ENCODE measurements at regions not wholly inside any gene's neighbourhood (a gene's known extent, or its start where the extent isn't known, plus 50 kb on each side); places are given as distances from the start of the nearest gene placed in this dataset.
A peak's percentile ranks its signal among the peaks of the same experiment; 100 is the strongest.

DNA sequence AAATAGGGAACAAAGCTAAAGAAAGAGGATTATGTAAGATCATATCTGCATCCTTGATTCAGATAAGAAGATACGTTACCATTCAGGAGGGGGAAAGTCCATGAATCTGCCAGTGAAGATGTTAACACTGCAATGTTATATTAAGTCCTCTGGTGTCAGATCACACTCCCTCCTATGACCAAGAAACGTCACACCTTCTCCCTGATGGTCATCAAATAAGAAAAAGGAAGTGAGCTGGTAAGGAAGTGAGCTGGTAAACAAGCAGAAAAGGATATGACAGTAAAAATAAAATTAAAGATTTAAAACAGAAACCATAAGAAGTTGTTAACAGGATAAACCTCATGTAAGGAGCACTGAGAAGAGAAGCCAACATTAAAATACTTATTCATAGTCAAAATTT lies 340.2 kb downstream of the SEC23A start:
- DNase-seq (ENCODE audit: low read depth in 2 of 2) = no peak
- no peaks in the 10 kb centered on the region for H3K4me1 ChIP-seq (ENCODE audit: control insufficient read depth, extremely low read depth, insufficient read depth, low read length)
- no peaks in the 10 kb centered on the region for H3K9me3 ChIP-seq (ENCODE audit: control insufficient read depth, insufficient read depth, low read depth, low read length)
- no peaks in the 10 kb centered on the region for H3K27me3 ChIP-seq (ENCODE audit: control insufficient read depth, insufficient read depth, low read length)
- H4K20me1 ChIP-seq (ENCODE audit: control insufficient read depth, extremely low read depth, insufficient read depth, low read length) = no peaks in the 10 kb centered on the region
- H3K9ac ChIP-seq (ENCODE audit: insufficient read depth, low read length) = no peak overlapping the region
- H3K36me3 ChIP-seq (ENCODE audit: control insufficient read depth, insufficient read depth, low read length) = no peaks in the 10 kb centered on the region
- H3K4me2 ChIP-seq (ENCODE audit: extremely low read depth, insufficient read depth, low read length) = no peak overlapping the region
- no peak overlapping the region for H3K4me3 ChIP-seq (replicated peaks in 1 of 4; ENCODE audit: control extremely low read depth in 1 of 4, insufficient read depth in 1 of 4, low read depth in 3 of 4, low read length in 4 of 4)
- H2AFZ ChIP-seq (ENCODE audit: low read length) = no peak overlapping the region
- no peaks in the 10 kb centered on the region for H3K79me2 ChIP-seq (ENCODE audit: control insufficient read depth, insufficient read depth, low read length)
- TF ChIP-seq EZH2 (IDR thresholded peaks at IDR 0.05; ENCODE audit: low read length, missing control alignments) = no peak
- TF ChIP-seq, protein P1, sequence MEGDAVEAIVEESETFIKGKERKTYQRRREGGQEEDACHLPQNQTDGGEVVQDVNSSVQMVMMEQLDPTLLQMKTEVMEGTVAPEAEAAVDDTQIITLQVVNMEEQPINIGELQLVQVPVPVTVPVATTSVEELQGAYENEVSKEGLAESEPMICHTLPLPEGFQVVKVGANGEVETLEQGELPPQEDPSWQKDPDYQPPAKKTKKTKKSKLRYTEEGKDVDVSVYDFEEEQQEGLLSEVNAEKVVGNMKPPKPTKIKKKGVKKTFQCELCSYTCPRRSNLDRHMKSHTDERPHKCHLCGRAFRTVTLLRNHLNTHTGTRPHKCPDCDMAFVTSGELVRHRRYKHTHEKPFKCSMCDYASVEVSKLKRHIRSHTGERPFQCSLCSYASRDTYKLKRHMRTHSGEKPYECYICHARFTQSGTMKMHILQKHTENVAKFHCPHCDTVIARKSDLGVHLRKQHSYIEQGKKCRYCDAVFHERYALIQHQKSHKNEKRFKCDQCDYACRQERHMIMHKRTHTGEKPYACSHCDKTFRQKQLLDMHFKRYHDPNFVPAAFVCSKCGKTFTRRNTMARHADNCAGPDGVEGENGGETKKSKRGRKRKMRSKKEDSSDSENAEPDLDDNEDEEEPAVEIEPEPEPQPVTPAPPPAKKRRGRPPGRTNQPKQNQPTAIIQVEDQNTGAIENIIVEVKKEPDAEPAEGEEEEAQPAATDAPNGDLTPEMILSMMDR (conservative IDR thresholded peaks at IDR 0.05 in 1 of 2, IDR thresholded peaks at IDR 0.05 in 1 of 2; ENCODE audit: low read depth in 1 of 2, low read length in 2 of 2) = no peak
- H3K27ac ChIP-seq (ENCODE audit: insufficient read depth, low read length) = no peak overlapping the region

DNA sequence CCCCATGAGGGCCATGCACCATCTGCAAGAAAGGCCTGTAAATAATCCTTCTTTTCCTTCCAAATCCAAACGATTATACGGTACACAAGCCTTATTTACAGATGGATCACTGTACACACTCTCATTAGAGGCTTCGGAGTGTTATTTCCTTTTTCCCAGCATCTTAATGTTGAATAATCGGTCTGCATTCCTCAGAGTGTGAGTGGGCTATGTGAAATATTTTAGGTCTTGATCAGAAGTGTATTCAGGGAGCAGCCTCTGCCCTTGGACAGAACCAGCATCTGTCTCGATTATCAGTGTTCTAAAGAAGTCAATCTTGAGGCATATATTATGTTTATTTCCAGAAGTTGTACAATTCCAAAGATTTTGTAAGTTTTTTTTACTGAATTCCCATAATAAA lies 340.6 kb downstream of the SEC23A start:
- Histone ChIP-seq H4K20me1 (ENCODE audit: control insufficient read depth, extremely low read depth, insufficient read depth, low read length) (no peaks in the 10 kb centered on the region), H3K27ac (ENCODE audit: insufficient read depth, low read length) (no peak overlapping the region), H3K4me2 (ENCODE audit: extremely low read depth, insufficient read depth, low read length) (no peak overlapping the region), H2AFZ (ENCODE audit: low read length) (no peak overlapping the region), H3K79me2 (ENCODE audit: control insufficient read depth, insufficient read depth, low read length) (no peaks in the 10 kb centered on the region), H3K36me3 (ENCODE audit: control insufficient read depth, insufficient read depth, low read length) (no peaks in the 10 kb centered on the region), H3K9me3 (ENCODE audit: control insufficient read depth, insufficient read depth, low read depth, low read length) (no peaks in the 10 kb centered on the region), H3K9ac (ENCODE audit: insufficient read depth, low read length) (no peak overlapping the region), H3K27me3 (ENCODE audit: control insufficient read depth, insufficient read depth, low read length) (no peaks in the 10 kb centered on the region), H3K4me3 (replicated peaks in 1 of 4; ENCODE audit: control extremely low read depth in 1 of 4, insufficient read depth in 1 of 4, low read depth in 3 of 4, low read length in 4 of 4) (no peak overlapping the region), H3K4me1 (ENCODE audit: control insufficient read depth, extremely low read depth, insufficient read depth, low read length) (no peaks in the 10 kb centered on the region)
- DNase-seq (ENCODE audit: low read depth in 2 of 2) = peak in 1 of 2 donors; percentile 39
- TF ChIP-seq, protein P1 (conservative IDR thresholded peaks at IDR 0.05 in 1 of 2, IDR thresholded peaks at IDR 0.05 in 1 of 2; ENCODE audit: low read depth in 1 of 2, low read length in 2 of 2) = no peak
- TF ChIP-seq EZH2 (IDR thresholded peaks at IDR 0.05; ENCODE audit: low read length, missing control alignments) = no peak

DNA sequence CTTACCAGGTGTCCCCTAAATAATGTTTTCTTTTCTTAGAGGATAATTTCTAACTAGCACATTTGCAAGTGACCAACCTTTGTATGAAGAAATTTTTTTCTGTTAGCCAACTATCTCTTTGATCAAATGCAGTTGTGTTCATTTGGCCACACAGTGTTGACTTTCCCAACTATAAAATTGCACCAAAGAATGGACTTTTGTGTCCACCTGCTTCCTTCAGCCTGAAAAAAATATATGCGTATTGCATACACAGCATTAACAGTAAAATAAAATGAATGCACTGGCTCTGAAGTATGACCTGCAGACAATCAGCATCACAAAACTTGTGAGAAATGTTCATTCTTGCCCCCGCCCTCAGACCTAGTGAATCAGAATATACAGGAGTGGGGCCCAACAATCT lies 342.0 kb downstream of the SEC23A start:
- Histone ChIP-seq H3K4me1 (ENCODE audit: control insufficient read depth, extremely low read depth, insufficient read depth, low read length) (no peaks in the 10 kb centered on the region), H3K36me3 (ENCODE audit: control insufficient read depth, insufficient read depth, low read length) (no peaks in the 10 kb centered on the region), H3K27me3 (ENCODE audit: control insufficient read depth, insufficient read depth, low read length) (no peaks in the 10 kb centered on the region), H3K9me3 (ENCODE audit: control insufficient read depth, insufficient read depth, low read depth, low read length) (no peaks in the 10 kb centered on the region), H3K4me2 (ENCODE audit: extremely low read depth, insufficient read depth, low read length) (no peak overlapping the region), H2AFZ (ENCODE audit: low read length) (no peak overlapping the region), H3K9ac (ENCODE audit: insufficient read depth, low read length) (no peak overlapping the region), H3K79me2 (ENCODE audit: control insufficient read depth, insufficient read depth, low read length) (no peaks in the 10 kb centered on the region), H3K4me3 (replicated peaks in 1 of 4; ENCODE audit: control extremely low read depth in 1 of 4, insufficient read depth in 1 of 4, low read depth in 3 of 4, low read length in 4 of 4) (no peak overlapping the region), H3K27ac (ENCODE audit: insufficient read depth, low read length) (no peak overlapping the region), H4K20me1 (ENCODE audit: control insufficient read depth, extremely low read depth, insufficient read depth, low read length) (no peaks in the 10 kb centered on the region)
- no peak for DNase-seq (ENCODE audit: low read depth in 2 of 2)
- TF ChIP-seq, protein P1 (conservative IDR thresholded peaks at IDR 0.05 in 1 of 2, IDR thresholded peaks at IDR 0.05 in 1 of 2; ENCODE audit: low read depth in 1 of 2, low read length in 2 of 2) = no peak
- TF ChIP-seq EZH2 (IDR thresholded peaks at IDR 0.05; ENCODE audit: low read length, missing control alignments) = no peak

Measured in fibroblast of lung (primary cell).